Tibial nerve (tissue), 4 donors: ENCODE measurements at regions not wholly inside any gene's neighbourhood (a gene's known extent, or its start where the extent isn't known, plus 50 kb on each side); places are given as distances from the start of the nearest gene placed in this dataset.

ENCODE experiments used
- CTCF ChIP-seq, 5 experiments: fragments of 200-600 bp in 3 of 5; fragments of 450-650 bp in 2 of 5; sonication (generic) in 3 of 5; IDR thresholded peaks; one replicate each; pipeline ENCODE4 v1.5.1; 2016 to 2019; ENCODE audit warnings: antibody characterized with exemption in 5 of 5, mild to moderate bottlenecking in 3 of 5, moderate library complexity in 2 of 5
- EP300 ChIP-seq, 2 donors: sonication (generic); formaldehyde crosslinking; IDR thresholded peaks; one replicate each; pipeline ENCODE4 v1.6.1; 2017; ENCODE audit warnings: antibody characterized with exemption in 2 of 2, mild to moderate bottlenecking in 1 of 2

DNA sequence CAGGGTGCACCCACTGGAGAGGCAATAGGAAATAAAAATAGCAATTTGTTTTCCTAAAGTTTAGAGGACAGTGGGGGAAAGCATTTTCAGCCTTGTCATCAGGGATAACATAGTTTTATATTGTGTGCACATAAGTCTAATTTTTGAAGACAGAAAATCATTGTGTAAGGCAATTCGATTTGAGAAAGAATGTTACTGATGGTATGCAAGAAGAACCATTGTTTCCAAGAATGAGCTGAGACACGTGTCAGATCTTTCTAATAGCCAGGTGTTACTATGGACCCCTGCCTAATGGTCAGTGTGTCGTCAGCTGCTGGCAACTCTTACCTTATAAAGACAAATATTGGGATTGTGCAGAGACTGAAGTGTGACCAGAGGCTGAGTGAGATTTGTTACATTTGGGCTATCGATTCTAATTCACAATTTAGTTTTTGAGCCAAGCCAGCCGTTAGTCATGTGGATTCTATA is 67.1 kb upstream of the PPP2R2B start:
- TF ChIP-seq CTCF (IDR thresholded peaks at IDR 0.05) (no peak), EP300 (IDR thresholded peaks at IDR 0.05) (no peak)
